Suprapubic skin (tissue), 3 donors: ENCODE measurements at regions not wholly inside any gene's neighbourhood (a gene's known extent, or its start where the extent isn't known, plus 50 kb on each side); places are given as distances from the start of the nearest gene placed in this dataset.

Experiments
- CTCF ChIP-seq, 2 donors: fragments of 200-600 bp in 1 of 2; fragments of 450-650 bp in 1 of 2; sonication (generic) in 1 of 2; IDR thresholded peaks; one replicate each; pipeline ENCODE4 v1.5.1; 2016 to 2019; ENCODE audit warnings: antibody characterized with exemption in 2 of 2, mild to moderate bottlenecking in 1 of 2, moderate library complexity in 1 of 2
- POLR2A ChIP-seq, 2 donors: fragments of 450-650 bp; IDR thresholded peaks; one replicate each; pipeline ENCODE4 v1.6.1; 2017; ENCODE audit warnings: antibody characterized with exemption in 2 of 2, mild to moderate bottlenecking in 2 of 2, moderate library complexity in 2 of 2

GRCh38 chr10:88039496-88040200 is 176.2 kb downstream of the PTEN start:
- TF ChIP-seq POLR2A (IDR thresholded peaks at IDR 0.05) (no peak), CTCF (IDR thresholded peaks at IDR 0.05) (no peak)
